Endothelial cell of umbilical vein (primary cell): ENCODE measurements at regions not wholly inside any gene's neighbourhood (a gene's known extent, or its start where the extent isn't known, plus 50 kb on each side); places are given as distances from the start of the nearest gene placed in this dataset.

Experiments used
- BruUV-seq: library from RNA; stranded (reverse); fragments of 400-500 nt; replicated peaks from 2 replicates; lab custom pipeline; 2021; lab: Mats Ljungman, UMichigan
- CTCF ChIA-PET: fragments of 300-600, 350-600 bp; sonication (Branson Sonifier 250); formaldehyde crosslinking; loops from one replicate; lab custom pipeline; 2021; ENCODE audit warnings: antibody characterized with exemption, inconsistent platforms; lab: Charles Lee
- POLR2A ChIA-PET: fragments of 300-600, 350-600 bp; sonication (Branson Sonifier 250); formaldehyde crosslinking; loops from one replicate; lab custom pipeline; 2021; ENCODE audit warnings: antibody characterized with exemption, inconsistent platforms; lab: Charles Lee
- DNase-seq: peaks from one replicate; pipeline ENCODE4 v3.0.0-alpha.2; 2011; ENCODE audit warnings: low read depth, low spot score
- FAIRE-seq: peaks from 2 replicates; lab custom pipeline; 2011; peaks lifted over from hg19 to GRCh38; lab: Jason Lieb, UNC
- H2AFZ ChIP-seq: 2 replicates; pipeline ENCODE4 v1.6.0; 2012; ENCODE audit warnings: low read depth, low read length, control low read depth, inconsistent platforms
- H3K27ac ChIP-seq: 2 replicates; pipeline ENCODE4 v1.5.1; 2011; ENCODE audit warnings: low read depth, mild to moderate bottlenecking, control low read depth, low read length, moderate library complexity; ENCODE audit not compliant: insufficient read depth
- H3K27me3 ChIP-seq, 2 experiments: 2 replicates each; pipeline versions ENCODE4 v1.6.0 to v1.6.1; 2011; ENCODE audit warnings: low read length in 2 of 2, mixed read lengths in 1 of 2; ENCODE audit not compliant: control insufficient read depth in 2 of 2, insufficient read depth in 2 of 2
- H3K36me3 ChIP-seq, 2 experiments: 2 replicates in 1 of 2; 3 replicates in 1 of 2; pipeline ENCODE4 v1.5.1; 2011; ENCODE audit warnings: low read length in 2 of 2, mild to moderate bottlenecking in 1 of 2, moderate library complexity in 1 of 2; ENCODE audit not compliant: control insufficient read depth in 2 of 2, insufficient read depth in 2 of 2; ENCODE audit errors: extremely low read depth in 1 of 2
- H3K4me1 ChIP-seq: 3 replicates; pipeline ENCODE4 v1.5.1; 2011; ENCODE audit warnings: mild to moderate bottlenecking, low read length; ENCODE audit not compliant: control insufficient read depth, insufficient read depth; ENCODE audit errors: extremely low read depth
- H3K4me2 ChIP-seq: 2 replicates; pipeline ENCODE4 v1.6.1; 2011; ENCODE audit warnings: low read length, control low read depth, mixed read lengths; ENCODE audit not compliant: insufficient read depth
- H3K4me3 ChIP-seq, 3 experiments: fragments of 200-600 bp in 1 of 3; sonication (generic), shearing (Covaris generic) in 1 of 3; replicated peaks in 1 of 3; 2 replicates each; pipeline ENCODE4 v1.5.1; 2011 to 2016; ENCODE audit warnings: control low read depth in 3 of 3, low read length in 3 of 3, mild to moderate bottlenecking in 2 of 3, inconsistent platforms in 1 of 3, low read depth in 1 of 3, moderate library complexity in 1 of 3; ENCODE audit not compliant: insufficient read depth in 1 of 3
- H3K79me2 ChIP-seq: 2 replicates; pipeline ENCODE4 v1.6.0; 2012; ENCODE audit warnings: low read length, inconsistent platforms; ENCODE audit not compliant: control insufficient read depth, insufficient read depth
- H3K9ac ChIP-seq: replicated peaks from 2 replicates; pipeline ENCODE3; 2011; ENCODE audit warnings: low read length, control low read depth; ENCODE audit not compliant: insufficient read depth; ENCODE audit errors: extremely low read depth
- H3K9me1 ChIP-seq: replicated peaks from 3 replicates; pipeline ENCODE4 v1.6.0; 2011; ENCODE audit warnings: mild to moderate bottlenecking, low read length; ENCODE audit not compliant: control insufficient read depth, insufficient read depth; ENCODE audit errors: extremely low read depth
- H3K9me3 ChIP-seq: replicated peaks from 2 replicates; pipeline ENCODE4 v1.5.1; 2012; ENCODE audit warnings: low read length, inconsistent platforms; ENCODE audit not compliant: control insufficient read depth, insufficient read depth
- H4K20me1 ChIP-seq: replicated peaks from 2 replicates; pipeline ENCODE3; 2011; ENCODE audit warnings: mild to moderate bottlenecking, low read length; ENCODE audit not compliant: control insufficient read depth, insufficient read depth; ENCODE audit errors: extremely low read depth
- EZH2 ChIP-seq: IDR thresholded peaks from 2 replicates; pipeline ENCODE4 v1.6.1; 2012; ENCODE audit warnings: borderline replicate concordance, low read depth, mild to moderate bottlenecking, moderate library complexity, low read length, inconsistent platforms; ENCODE audit not compliant: severe bottlenecking
- FOS ChIP-seq: IDR thresholded peaks from 2 replicates; pipeline ENCODE4 v1.6.1; 2011; ENCODE audit warnings: mild to moderate bottlenecking, low read length, moderate library complexity, borderline replicate concordance; ENCODE audit not compliant: insufficient read depth
- GATA2 ChIP-seq: IDR thresholded peaks from 2 replicates; pipeline ENCODE4 v1.7.0; 2011; ENCODE audit warnings: low read depth, mild to moderate bottlenecking, moderate library complexity, mixed read lengths, low read length; ENCODE audit not compliant: insufficient read length, insufficient read depth
- JUN ChIP-seq: IDR thresholded peaks from 2 replicates; pipeline ENCODE4 v1.6.1; 2011; ENCODE audit warnings: borderline replicate concordance, low read depth; ENCODE audit not compliant: insufficient read length, insufficient read depth
- POLR2A ChIP-seq: IDR thresholded peaks from 2 replicates; pipeline ENCODE4 v1.6.1; 2012; ENCODE audit warnings: low read depth, mild to moderate bottlenecking, control low read depth, low read length
- POLR2AphosphoS5 ChIP-seq: IDR thresholded peaks from 2 replicates; pipeline ENCODE4 v1.6.1; 2012; ENCODE audit warnings: low read depth, mild to moderate bottlenecking, control low read depth, low read length, moderate library complexity; ENCODE audit not compliant: insufficient read depth
- dilution Hi-C: fragments of 300-500 bp; cut with MboI; formaldehyde crosslinking; loops from one replicate; pipeline ENCODE4 v1.15.0; 2019; ENCODE audit warnings: low sequenced_read_pairs; ENCODE audit not compliant: extremely low pct_ligation_motif_present
- intact Hi-C: fragments of 100-400 bp; cut with micrococcal nuclease; formaldehyde crosslinking; loops from one replicate; pipeline ENCODE4 v1.10.0; 2022
- TF ChIP-seq, protein P1 (sequence below), 2 donors: IDR thresholded peaks; 1 replicate in 1 of 2; 2 replicates in 1 of 2; pipeline ENCODE4 v1.5.1; 2011; ENCODE audit warnings: low read length in 2 of 2, mild to moderate bottlenecking in 2 of 2, moderate library complexity in 2 of 2, control low read depth in 1 of 2, inconsistent platforms in 1 of 2, low read depth in 1 of 2; ENCODE audit not compliant: insufficient read depth in 1 of 2; ENCODE audit errors: extremely low read depth in 1 of 2

DNA sequence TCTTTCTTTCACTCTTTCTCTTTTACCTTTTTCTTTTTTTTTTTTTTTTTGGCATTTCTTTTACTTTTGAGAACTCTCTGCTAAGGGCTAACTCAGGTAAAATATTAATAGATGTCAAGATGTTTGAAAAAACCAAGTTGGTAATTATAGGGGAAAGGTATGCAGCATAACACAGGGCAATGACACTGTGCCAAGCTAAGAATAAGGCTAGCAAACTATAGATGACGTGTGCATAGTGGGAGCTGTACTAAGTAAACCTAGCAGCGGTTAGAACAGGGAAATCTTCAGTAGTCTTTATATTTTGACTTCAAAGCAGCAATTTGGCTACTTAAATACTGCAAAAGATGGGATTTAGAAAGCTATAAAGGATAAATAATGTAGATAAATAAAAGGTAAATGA lies 415.4 kb upstream of the RGPD4 start:
- H3K9me3 ChIP-seq = peaks cover 3% of the 10 kb centered on the region
- POLR2A ChIA-PET = no interaction called here
- no peak for TF ChIP-seq EZH2
- TF ChIP-seq, protein P1, sequence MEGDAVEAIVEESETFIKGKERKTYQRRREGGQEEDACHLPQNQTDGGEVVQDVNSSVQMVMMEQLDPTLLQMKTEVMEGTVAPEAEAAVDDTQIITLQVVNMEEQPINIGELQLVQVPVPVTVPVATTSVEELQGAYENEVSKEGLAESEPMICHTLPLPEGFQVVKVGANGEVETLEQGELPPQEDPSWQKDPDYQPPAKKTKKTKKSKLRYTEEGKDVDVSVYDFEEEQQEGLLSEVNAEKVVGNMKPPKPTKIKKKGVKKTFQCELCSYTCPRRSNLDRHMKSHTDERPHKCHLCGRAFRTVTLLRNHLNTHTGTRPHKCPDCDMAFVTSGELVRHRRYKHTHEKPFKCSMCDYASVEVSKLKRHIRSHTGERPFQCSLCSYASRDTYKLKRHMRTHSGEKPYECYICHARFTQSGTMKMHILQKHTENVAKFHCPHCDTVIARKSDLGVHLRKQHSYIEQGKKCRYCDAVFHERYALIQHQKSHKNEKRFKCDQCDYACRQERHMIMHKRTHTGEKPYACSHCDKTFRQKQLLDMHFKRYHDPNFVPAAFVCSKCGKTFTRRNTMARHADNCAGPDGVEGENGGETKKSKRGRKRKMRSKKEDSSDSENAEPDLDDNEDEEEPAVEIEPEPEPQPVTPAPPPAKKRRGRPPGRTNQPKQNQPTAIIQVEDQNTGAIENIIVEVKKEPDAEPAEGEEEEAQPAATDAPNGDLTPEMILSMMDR (IDR thresholded peaks at IDR 0.05; ENCODE audit: extremely low read depth in 1 of 2, insufficient read depth in 1 of 2, low read depth in 1 of 2, low read length in 2 of 2) = no peak
- TF ChIP-seq GATA2 = no peak
- no peak for TF ChIP-seq POLR2AphosphoS5
- TF ChIP-seq POLR2A = no peak
- TF ChIP-seq JUN = no peak
- no peak for TF ChIP-seq FOS
- CTCF ChIA-PET = no interaction called here
- no peak for FAIRE-seq
- H3K4me3 ChIP-seq = no peak overlapping the region
- no TSS peak for BruUV-seq
- H3K27ac ChIP-seq = no peak overlapping the region
- H3K9me1 ChIP-seq = no peaks in the 10 kb centered on the region
- H3K79me2 ChIP-seq = no peaks in the 10 kb centered on the region
- no peak for DNase-seq
- no peaks in the 10 kb centered on the region for H3K4me1 ChIP-seq
- no peaks in the 10 kb centered on the region for H4K20me1 ChIP-seq
- intact Hi-C loops (no loop called here), dilution Hi-C loops (no loop called here)
- H3K36me3 ChIP-seq = no peaks in the 10 kb centered on the region
- no peak overlapping the region for H3K9ac ChIP-seq
- no peak overlapping the region for H3K4me2 ChIP-seq
- H2AFZ ChIP-seq = no peak overlapping the region
- H3K27me3 ChIP-seq = no peaks in the 10 kb centered on the region
